Sigmoid colon (tissue), 4 donors: ENCODE measurements at regions not wholly inside any gene's neighbourhood (a gene's known extent, or its start where the extent isn't known, plus 50 kb on each side); places are given as distances from the start of the nearest gene placed in this dataset.

Experiments used
- CTCF ChIP-seq, 4 experiments: fragments of 450-650 bp in 3 of 4; fragments of 200-600 bp in 1 of 4; IDR thresholded peaks; one replicate each; pipeline ENCODE4 v1.5.1; 2016 to 2019; ENCODE audit warnings: antibody characterized with exemption in 4 of 4, mild to moderate bottlenecking in 3 of 4, moderate library complexity in 2 of 4
- EP300 ChIP-seq, 4 donors: sonication (generic); formaldehyde crosslinking; IDR thresholded peaks; one replicate each; pipeline ENCODE4 v1.6.1; 2017; ENCODE audit warnings: antibody characterized with exemption in 4 of 4
- POLR2AphosphoS5 ChIP-seq, 4 donors: sonication (generic); formaldehyde crosslinking; IDR thresholded peaks; one replicate each; pipeline ENCODE4 v1.6.1; 2017; ENCODE audit warnings: antibody characterized with exemption in 4 of 4

GRCh38 chr12:75844985-75845384 is 186.6 kb downstream of the PHLDA1 start:
- TF ChIP-seq POLR2AphosphoS5 (IDR thresholded peaks at IDR 0.05) (no peak), CTCF (IDR thresholded peaks at IDR 0.05) (no peak), EP300 (IDR thresholded peaks at IDR 0.05) (no peak)
